HG03520 (cell line): ENCODE measurements at regions not wholly inside any gene's neighbourhood (a gene's known extent, or its start where the extent isn't known, plus 50 kb on each side); places are given as distances from the start of the nearest gene placed in this dataset.
"Not testable (repeated sequence)": the region's sequence is repeated elsewhere in the genome, so short reads cannot be mapped to it uniquely, and the experiment has no call there.

Source experiments
- ATAC-seq: cut with Tn5 transposase; IDR thresholded peaks from one replicate; pipeline ENCODE4 v1.9.1; 2021; ENCODE audit warnings: mild to moderate bottlenecking, moderate library complexity; ENCODE audit not compliant: unreplicated experiment

DNA sequence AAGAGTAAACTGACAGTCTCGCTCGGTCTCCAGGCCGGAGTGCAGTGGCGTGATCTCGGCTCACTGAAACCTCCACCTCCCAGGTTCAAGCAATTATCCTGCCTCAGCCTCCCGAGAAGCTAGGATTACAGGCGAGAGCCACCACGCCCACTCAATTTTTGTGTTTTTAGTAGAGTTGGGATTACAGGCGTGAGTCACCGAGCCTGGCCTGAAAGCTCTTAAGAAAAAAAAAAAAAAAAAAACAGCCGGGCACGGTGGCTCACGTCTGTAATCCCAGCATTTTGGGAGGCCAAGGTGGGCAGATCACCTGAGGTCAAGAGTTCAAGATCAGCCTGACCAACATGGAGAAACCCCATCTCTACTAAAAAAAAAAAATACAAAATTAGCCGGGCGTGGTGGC, 55.3 kb upstream of the THOC2 start:
- ATAC-seq: not testable (repeated sequence)

DNA sequence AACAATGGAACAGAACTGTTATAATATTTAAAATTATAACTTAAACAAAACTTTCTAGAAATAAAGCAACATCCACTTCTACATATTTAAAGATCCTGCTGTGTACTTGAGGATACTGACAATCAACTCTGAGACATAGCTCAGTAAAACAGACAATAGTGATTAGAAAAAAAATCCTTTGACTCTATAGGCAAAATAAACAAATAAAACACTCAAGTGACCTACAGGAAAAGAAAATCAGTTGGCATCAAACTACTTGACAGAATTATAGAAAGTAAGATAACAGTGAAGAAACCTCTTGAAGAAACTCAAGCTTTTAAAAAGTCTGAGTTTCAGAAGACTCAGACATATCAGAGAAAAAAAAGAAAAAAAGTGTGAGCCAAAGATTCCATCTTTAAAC, 55.9 kb upstream of the THOC2 start:
- ATAC-seq: no peak

- ATAC-seq: no peak
Observed at GRCh38 chrX:123797543-123798447, 62.1 kb upstream of the XIAP start.

DNA sequence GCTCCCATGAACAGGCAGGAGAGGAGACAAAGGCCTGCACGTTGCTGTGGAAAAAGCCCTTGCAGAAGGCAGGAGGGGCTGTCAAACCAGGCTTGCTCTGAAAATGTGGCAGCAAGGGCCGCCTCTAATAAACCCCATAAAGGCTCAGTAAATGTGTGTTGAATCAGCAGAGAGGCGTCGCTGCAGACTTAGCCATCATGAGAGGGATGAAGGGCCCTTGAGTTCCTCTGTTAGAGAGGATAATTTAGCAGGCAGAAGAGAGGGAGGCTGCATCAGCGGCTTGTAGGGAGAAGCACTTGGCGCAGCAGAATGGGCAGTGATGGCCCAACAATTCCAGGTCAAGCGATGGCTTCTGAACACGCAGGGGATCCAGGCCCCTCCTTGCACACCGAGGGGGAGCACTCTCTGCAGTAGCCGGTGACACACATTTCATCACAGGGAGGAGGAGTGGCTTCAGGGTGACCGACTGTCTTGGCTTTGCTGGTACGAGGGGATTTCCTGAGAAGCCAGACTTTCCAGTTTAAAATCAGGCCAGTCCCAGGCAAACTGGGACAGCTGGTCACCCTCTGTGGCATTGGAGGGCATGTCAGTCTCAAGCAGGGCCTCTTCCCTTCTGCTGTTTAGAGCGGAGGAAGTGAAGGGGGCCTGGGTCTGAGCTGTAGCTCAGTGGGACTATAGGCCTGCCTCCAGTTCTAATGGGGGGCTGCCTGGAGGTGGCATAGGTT, 61.0 kb upstream of the XIAP start:
- ATAC-seq: not testable (repeated sequence)

GRCh38 chrX:123801901-123802300, 58.0 kb upstream of the XIAP start:
- ATAC-seq: no peak

GRCh38 chrX:123803331-123803983, 56.4 kb upstream of the XIAP start:
- ATAC-seq: peak; percentile 70

DNA sequence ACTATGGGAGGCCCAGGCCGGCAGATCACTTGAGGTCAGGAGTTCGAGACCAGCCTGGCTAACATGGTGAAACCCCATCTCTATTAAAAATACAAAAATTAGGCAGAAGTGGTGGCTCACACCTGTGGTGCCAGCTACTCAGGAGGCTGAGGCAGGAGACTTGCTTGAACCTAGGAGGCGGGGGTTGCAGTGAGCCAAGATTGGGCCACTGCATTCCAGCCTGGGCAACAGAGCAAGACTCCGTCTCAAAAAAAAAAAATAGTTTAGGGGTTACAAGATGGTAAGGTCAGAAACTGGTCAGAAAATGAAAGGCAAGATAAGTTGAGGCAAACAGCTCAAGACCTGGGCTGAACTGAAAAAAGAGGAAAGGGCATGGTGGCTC, 55.9 kb upstream of the XIAP start:
- not testable (repeated sequence) for ATAC-seq

DNA sequence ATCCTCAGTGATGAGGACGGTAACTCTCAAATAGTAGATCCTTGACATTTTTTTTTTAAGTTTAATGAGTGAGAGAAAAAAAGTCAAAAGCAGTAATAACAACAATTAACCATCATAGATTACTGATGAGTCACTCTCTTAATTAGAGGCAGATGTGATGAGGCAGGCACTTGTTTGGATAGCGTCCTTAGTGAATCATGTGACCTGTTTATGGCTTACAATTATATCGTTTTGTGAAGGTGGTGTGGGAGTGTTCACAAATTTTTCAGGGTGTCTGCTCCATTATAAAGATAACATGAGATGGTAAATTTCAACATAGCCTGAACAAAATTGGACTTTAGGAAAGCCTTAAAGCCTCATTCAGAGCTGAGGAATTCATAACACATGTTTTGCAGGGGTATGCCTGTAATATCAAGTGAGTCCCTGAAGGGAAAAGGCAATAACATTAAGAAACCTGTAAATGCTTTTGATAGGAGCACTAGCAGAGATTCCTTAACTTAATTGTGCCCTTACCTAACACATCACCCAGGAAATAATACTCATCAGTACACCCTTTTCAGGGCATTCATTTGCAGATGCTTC, 51.9 kb upstream of the XIAP start:
- no peak for ATAC-seq

GRCh38 chrX:123809854-123810375, 49.9 kb upstream of the XIAP start:
- ATAC-seq: no peak
